Caki2 (cell line): ENCODE measurements at regions not wholly inside any gene's neighbourhood (a gene's known extent, or its start where the extent isn't known, plus 50 kb on each side); places are given as distances from the start of the nearest gene placed in this dataset.

Source experiments
- DNase-seq: peaks from one replicate; pipeline ENCODE4 v3.0.0-alpha.2; 2015; ENCODE audit warnings: low read depth
- in situ Hi-C: cut with HindIII; loops from 2 replicates; pipeline ENCODE4 v1.10.0; 2016; ENCODE audit warnings: low sequenced_read_pairs, low pct_unique_long_range_greater_than_20kb, mixed read lengths

- in situ Hi-C loops = no loop called here
- no peak for DNase-seq
Observed at GRCh38 chr3:152615681-152616080, 219.2 kb upstream of the P2RY1 start.

DNA sequence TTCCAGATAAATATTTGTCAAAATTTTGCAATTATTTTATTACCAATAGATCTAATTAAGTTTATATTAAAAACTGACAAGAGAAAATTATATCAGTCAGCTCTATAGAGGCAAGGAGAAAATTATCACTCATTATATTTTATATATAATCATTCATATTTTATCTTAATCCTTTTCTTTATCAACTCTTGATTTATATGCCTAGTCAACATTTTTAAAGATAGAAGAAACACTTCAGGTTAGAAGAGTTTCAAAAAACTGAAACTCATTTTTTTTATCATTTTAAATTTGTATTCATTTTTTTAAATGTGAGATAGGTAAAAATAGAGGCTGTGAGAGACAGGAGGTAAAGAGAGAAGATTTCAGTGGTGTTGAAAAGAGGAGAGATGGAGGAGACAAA lies 217.3 kb upstream of the P2RY1 start:
- in situ Hi-C loops = no loop called here
- no peak for DNase-seq

DNA sequence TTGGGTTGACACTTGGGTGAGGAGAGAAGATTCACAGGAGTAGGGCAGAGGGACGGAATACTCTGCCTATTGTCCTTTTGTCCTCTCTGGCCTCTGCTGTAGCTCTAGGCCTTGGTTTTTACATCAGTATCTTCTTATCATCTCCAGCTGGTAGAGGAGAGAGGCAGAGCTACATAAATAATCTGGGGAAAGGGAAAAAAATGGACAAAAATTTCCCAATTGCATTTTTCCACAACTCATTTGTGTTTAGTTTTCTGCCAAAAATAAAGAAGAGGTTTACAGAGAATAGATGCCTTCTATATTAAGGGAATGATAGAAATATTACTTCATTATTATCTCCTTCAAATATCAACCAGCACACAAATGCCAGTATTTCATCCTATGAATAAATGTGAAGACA lies 216.4 kb upstream of the P2RY1 start:
- in situ Hi-C loops = no loop called here

DNA sequence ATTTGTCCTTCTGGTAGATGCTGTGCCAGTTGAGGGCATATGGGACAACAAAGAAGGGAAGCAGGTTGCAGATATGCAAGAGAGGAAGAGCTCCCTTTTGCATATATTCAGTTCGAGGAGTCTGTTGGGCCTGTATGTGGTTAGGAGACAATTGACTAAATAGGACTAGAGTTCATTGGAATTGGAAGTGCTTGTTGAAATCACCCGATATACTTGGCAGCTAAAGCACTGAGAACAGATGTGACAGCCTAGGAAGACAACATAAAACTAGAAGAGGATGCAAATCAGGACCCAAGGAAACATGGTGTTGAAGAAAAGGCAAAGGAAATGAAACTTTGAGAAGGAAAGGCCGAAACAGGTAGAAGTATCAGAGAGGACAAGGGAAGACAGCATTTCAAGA lies 215.2 kb upstream of the P2RY1 start:
- in situ Hi-C loops = no loop called here
- no peak for DNase-seq

More for the DNA sequence above, 216.4 kb upstream of the P2RY1 start:
- no peak for DNase-seq

GRCh38 chr3:152620395-152620794 lies 214.5 kb upstream of the P2RY1 start:
- no peak for DNase-seq
- in situ Hi-C loops = no loop called here

DNA sequence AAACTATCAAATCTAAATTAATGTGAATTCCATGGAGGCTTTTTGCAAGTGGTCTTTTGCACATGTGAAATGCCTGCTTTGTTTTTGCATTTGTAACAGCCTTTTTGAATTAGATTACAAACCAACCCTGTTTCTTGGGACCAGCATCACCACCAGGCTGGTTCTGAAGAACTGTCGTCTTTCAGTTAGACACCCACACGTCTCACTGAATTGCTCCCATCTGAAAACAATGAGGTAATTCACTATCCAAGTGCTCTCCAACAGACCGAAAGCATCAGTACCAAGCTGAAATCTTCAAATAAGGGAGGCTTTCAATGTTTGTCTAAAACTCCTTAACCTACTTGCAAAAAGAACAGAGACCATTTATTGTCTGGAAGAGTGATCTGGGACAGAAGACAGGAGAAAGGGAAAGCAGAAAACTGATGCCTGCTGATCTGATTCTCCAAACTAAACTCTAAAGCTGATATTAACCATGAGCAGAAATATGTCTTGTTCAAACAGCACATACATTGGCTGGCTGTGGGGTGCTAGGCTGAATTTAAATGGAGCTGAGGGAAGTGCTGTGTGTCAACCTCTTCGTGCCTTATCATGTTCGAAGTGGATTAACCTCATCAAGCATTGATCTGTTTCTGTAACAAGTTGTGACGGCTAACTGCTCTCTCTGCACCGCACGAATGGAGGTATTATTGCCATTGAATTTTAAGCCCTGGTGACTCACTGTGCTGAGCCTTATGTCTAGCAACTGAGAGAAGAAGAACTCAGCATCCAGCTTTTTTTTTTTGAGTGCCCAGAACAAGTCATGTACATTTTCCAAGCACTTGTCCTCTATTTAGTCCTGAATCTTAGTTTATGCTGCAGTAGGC lies 213.7 kb upstream of the P2RY1 start:
- in situ Hi-C loops = no loop called here
- DNase-seq = no peak

DNA sequence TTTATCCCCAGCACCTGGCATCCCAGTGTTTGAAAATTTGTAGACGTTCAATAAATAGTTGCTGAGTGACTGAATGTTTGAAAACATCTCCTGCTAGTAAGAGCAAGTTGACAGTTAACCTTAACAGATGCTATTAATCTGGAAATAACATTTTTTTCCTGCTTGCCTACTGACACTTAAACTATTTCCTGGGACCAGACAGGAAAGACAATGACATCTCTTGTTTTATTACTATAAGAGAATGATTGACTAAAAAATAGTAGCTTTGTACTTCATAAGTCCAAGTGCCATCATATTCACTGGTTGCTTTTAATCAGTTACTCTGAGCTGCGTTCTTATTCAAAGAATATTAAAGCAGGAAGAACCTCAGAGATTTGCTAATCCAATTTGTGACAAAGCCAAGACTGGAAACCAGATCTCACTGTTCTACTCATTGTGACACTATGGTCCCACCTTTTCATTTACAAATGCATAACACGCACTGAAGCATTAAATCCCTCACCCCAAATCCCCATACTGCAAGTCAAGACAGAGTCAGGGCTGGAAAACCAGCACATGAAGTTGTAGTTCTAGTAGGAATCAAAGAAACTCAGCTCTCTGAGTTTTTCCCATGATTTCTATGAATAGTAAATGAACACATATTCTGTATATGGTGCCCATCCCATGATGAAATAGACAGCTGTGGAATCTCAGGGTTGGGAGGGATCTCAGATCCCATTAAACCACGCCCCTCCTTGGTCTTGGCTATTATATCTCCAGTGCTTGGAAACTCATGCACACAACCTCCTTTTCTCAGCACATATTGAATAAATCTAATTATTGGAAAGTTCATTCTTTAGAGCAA lies 212.7 kb upstream of the P2RY1 start:
- in situ Hi-C loops = no loop called here
- no peak for DNase-seq

DNA sequence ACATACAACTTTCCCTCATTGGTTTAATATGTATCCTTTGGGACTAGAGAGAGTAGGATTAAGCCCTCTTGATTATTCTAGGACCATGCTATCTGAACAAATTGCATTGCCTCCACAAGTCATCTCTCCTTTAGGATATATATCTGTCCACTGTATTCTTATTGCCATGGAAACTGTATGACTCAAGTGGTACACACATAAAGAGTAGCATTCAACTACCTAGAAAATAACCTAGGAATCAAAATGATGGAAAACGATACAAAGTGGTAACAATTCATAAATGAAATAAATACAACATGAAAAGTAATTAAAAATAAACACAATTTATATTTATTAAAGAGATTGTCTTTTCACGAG lies 212.1 kb upstream of the P2RY1 start:
- no peak for DNase-seq
- in situ Hi-C loops = no loop called here

GRCh38 chr3:152623286-152623911 lies 211.5 kb upstream of the P2RY1 start:
- in situ Hi-C loops = no loop called here
- no peak for DNase-seq

DNA sequence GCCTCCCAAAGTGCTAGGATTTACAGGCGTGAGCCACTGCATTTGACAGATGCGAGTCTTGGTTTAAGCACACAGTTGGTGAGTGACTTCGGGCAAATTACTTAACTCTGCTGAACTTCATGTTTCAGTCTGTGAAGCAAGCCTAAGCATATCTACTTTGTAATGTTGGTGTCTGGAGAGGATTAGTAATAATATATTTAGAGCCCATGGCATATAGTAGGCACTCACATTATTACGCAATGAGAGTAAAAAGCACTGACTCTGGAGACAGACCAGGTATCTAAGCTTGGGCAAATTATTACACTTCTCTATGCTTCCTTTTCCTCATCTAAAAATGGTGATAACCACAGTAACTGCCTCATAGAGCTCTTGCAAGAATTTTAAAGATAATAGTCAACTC lies 208.7 kb upstream of the P2RY1 start:
- in situ Hi-C loops = no loop called here
- DNase-seq = no peak

DNA sequence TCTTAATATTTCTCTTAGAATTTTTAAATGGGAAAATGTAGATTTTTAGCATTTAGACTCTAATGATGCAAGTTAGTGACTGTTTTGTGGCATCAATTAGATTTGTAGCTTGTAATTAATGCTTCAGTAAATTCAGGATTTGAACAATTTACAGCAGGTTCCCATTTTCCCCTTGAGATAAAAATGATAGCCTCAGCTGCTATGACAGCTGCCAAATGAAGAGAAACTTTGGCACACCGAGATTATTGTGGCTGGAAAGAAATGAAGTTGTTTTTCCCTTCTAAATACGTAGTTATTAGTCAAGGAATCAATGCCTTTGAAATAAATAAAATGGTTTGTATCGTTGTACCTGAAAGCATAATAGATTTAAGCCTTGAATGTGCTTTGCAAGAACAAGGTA lies 206.4 kb upstream of the P2RY1 start:
- in situ Hi-C loops = no loop called here
- no peak for DNase-seq

DNA sequence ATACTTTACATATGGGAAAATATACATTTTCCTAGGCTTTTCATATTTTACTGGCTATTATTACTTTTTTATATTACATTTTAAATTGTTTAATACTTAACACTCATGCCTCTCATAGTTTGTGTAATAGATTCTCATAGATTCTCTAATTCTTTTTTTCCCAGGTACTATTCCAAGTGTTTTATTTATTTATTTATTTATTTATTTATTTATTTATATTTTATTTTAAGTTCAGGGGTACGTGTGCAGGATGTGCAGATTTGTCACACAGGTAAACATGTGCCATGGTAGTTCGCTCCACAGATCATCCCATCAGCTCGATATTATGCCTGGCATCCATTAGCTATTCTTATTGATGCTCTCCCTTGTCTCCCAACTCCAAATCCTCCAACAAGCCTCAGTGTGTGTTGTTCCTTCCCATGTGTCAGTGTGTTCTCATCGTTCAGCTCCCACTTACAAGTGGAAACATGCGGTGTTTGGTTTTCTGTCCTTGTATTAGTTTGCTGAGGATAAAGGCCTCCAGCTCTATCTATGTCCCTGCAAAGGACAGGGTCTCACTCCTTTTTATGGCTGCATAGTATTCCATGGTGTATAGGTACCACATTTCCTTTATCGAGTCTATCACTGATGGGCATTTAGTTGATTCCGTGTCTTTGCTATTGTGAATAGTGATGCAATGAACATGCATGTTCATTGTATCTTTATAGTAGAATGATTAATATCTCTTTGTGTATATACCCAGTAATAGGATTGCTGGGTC lies 205.4 kb upstream of the P2RY1 start:
- in situ Hi-C loops = no loop called here
- no peak for DNase-seq

GRCh38 chr3:152635389-152635788 lies 199.5 kb upstream of the P2RY1 start:
- DNase-seq = no peak
- in situ Hi-C loops = no loop called here

DNA sequence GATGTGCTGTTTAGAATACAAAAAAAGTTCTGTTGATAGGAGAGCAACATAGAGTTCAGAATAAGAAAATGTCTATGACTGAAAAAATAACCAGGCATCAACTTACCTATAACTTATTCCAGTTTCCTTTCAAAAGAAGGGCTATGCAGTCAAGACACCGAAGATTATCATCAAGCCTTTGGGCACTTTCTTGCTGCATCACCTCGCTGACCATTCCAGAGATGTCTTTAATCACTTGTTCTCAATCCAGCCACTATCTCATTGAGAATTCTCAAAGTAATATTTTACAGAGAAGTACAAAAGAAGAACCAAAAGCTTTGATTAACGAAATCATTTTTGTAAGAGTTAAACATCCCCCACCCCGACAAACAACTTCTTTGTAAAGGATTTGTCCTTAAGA lies 198.3 kb upstream of the P2RY1 start:
- DNase-seq = no peak
- in situ Hi-C loops = no loop called here

DNA sequence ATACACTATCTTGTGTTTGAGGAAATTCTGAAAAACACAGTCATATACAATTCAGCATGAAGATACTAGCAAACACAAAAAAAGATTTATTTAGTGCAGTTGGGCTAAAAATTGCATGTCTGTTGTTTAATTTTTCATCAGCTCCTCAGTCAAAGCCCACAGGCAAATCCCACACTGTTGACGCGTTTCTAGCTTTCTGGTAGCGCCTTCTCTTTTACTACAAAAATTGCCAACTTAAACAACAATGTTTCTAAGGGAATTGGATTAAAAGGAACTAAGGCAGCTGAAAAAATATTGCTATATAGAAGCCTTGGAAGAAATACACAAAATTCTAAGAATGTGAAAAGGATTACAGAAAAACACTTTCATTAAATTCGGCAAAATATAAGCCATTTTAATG lies 196.7 kb upstream of the P2RY1 start:
- DNase-seq = no peak
- in situ Hi-C loops = no loop called here

DNA sequence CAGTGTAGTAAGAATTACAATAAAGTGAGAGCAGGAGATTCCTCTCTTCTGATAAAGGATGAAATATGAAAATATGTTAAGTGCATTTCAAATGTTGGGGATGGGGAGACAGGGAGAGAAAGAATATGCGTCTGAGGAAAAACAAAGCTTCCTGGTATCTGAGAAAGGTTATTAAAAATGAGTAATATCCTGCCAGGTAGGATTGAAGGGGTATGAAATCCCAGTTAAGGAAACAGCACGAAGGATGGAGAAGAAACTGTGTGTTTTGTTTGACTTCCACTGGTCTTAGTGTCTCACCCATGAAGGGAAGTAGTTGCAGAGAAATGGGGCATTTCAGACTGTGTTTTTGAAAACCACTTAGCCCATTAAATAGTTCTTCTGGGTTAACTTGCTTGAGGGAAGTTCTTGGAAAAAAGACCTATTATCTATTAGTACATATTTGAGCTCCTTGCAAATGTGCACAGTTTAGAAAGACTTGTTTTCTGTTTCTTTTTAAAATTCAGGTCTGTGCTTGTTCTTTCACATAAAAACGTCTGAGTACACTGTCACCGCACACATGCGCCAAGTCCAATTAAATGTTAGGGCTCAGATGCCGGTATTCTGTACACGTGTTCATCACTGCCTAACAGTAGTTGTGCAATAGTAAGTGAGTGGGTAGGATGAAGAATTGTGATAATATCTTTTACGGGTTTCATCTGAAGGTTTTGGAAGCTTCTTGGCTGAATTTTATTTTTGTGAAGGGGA lies 196.1 kb upstream of the P2RY1 start:
- no peak for DNase-seq
- in situ Hi-C loops = no loop called here

- in situ Hi-C loops = no loop called here
- DNase-seq = no peak
Observed at GRCh38 chr3:152641198-152641597, 193.7 kb upstream of the P2RY1 start.

GRCh38 chr3:152642658-152643057 lies 192.3 kb upstream of the P2RY1 start:
- no peak for DNase-seq
- in situ Hi-C loops = no loop called here
